NB4 (cell line): ENCODE measurements at regions not wholly inside any gene's neighbourhood (a gene's known extent, or its start where the extent isn't known, plus 50 kb on each side); places are given as distances from the start of the nearest gene placed in this dataset.

ENCODE experiments used
- DNase-seq: peaks from one replicate; pipeline ENCODE4 v3.0.0; 2010; ENCODE audit warnings: low read depth
- H3K4me3 ChIP-seq: one replicate; pipeline ENCODE4 v1.5.1; 2011; ENCODE audit warnings: mild to moderate bottlenecking, low read depth, low read length, moderate library complexity
- CTCF ChIP-seq: IDR thresholded peaks from one replicate; pipeline ENCODE4 v1.5.1; 2012; ENCODE audit warnings: low read depth, low read length
- MAX ChIP-seq: IDR thresholded peaks from 2 replicates; pipeline ENCODE4 v1.6.1; 2011; ENCODE audit warnings: low read depth, low read length
- MYC ChIP-seq: IDR thresholded peaks from 2 replicates; pipeline ENCODE4 v1.6.1; 2011; ENCODE audit warnings: low read depth, low read length
- POLR2A ChIP-seq: IDR thresholded peaks from 2 replicates; pipeline ENCODE4 v1.6.1; 2011; ENCODE audit warnings: mild to moderate bottlenecking; ENCODE audit not compliant: insufficient read length; ENCODE audit errors: extremely low read depth

- TF ChIP-seq MAX: no peak
- no peak for TF ChIP-seq CTCF
- TF ChIP-seq MYC: no peak
- TF ChIP-seq POLR2A: no peak
- no peak for DNase-seq
- no peak overlapping the region for H3K4me3 ChIP-seq
These were observed 106.0 kb downstream of the ZC3H11B start for GRCh38 chr1:219506936-219507335.

- no peak overlapping the region for H3K4me3 ChIP-seq
- TF ChIP-seq MYC (no peak), POLR2A (no peak), CTCF (no peak), MAX (no peak)
- no peak for DNase-seq
These were observed 106.4 kb downstream of the ZC3H11B start for GRCh38 chr1:219506473-219506899.

- TF ChIP-seq MAX (no peak), CTCF (no peak), MYC (no peak), POLR2A (no peak)
- DNase-seq: no peak
- no peak overlapping the region for H3K4me3 ChIP-seq
These were observed 107.0 kb downstream of the ZC3H11B start for GRCh38 chr1:219505886-219506285.

- no peak for DNase-seq
- TF ChIP-seq CTCF (no peak), MAX (no peak), MYC (no peak), POLR2A (no peak)
- no peak overlapping the region for H3K4me3 ChIP-seq
These were observed 109.3 kb downstream of the ZC3H11B start for GRCh38 chr1:219503604-219504003.

- no peak for TF ChIP-seq MYC
- TF ChIP-seq POLR2A: no peak
- TF ChIP-seq MAX: no peak
- no peak for TF ChIP-seq CTCF
- DNase-seq: no peak
- H3K4me3 ChIP-seq: no peak overlapping the region
These were observed 112.5 kb downstream of the ZC3H11B start for GRCh38 chr1:219500327-219500897.
